ENCODE measurements at regions not wholly inside any gene's neighbourhood (a gene's known extent, or its start where the extent isn't known, plus 50 kb on each side); places are given as distances from the start of the nearest gene placed in this dataset.

DNA sequence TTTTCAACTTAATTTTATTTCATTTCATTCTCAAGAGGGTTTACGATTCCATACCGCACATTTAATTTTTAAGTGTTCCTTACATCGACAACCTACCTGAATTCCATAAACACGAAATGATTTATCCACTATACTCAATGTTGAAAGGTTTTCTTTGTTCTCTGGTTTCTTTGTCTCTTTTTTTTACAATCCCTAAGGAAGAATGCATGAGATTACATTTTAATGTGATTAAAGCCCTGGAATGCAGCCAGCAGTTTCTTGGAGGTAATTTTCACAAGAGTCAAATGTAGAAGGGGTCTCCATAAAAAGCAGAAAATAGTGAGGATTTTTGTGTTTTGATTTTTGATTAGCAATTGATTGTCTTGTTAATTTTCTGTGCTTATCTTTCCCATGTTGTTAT, 59.2 kb upstream of the ADCY1 start:
- no peak overlapping the region for H4K91ac ChIP-seq (ENCODE audit: insufficient read depth, low read depth, low read length)
- no peak overlapping the region for H2AFZ ChIP-seq (replicated peaks; ENCODE audit: low read length, poor library complexity)
- no peak overlapping the region for H4K5ac ChIP-seq (ENCODE audit: low read depth, low read length)
- TF ChIP-seq POLR2A (IDR thresholded peaks at IDR 0.05; ENCODE audit: low read depth, low read length) = no peak
- no peak for TF ChIP-seq SMC3 (IDR thresholded peaks at IDR 0.05; ENCODE audit: low read depth, low read length)
- TF ChIP-seq MAZ (IDR thresholded peaks at IDR 0.05; ENCODE audit: borderline replicate concordance, low read depth, low read length) = no peak
- TF ChIP-seq, protein P1, sequence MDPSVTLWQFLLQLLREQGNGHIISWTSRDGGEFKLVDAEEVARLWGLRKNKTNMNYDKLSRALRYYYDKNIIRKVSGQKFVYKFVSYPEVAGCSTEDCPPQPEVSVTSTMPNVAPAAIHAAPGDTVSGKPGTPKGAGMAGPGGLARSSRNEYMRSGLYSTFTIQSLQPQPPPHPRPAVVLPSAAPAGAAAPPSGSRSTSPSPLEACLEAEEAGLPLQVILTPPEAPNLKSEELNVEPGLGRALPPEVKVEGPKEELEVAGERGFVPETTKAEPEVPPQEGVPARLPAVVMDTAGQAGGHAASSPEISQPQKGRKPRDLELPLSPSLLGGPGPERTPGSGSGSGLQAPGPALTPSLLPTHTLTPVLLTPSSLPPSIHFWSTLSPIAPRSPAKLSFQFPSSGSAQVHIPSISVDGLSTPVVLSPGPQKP (IDR thresholded peaks at IDR 0.05; ENCODE audit: borderline replicate concordance, low read depth, low read length) = no peak
- TF ChIP-seq MXI1 (IDR thresholded peaks at IDR 0.05; ENCODE audit: borderline replicate concordance, low read depth, low read length) = no peak
- TF ChIP-seq RCOR1 (IDR thresholded peaks at IDR 0.05; ENCODE audit: insufficient replicate concordance, low read length) = no peak
- no peak for TF ChIP-seq CEBPB (IDR thresholded peaks at IDR 0.05; ENCODE audit: low read depth, low read length)
- no peak for TF ChIP-seq RAD21 (IDR thresholded peaks at IDR 0.05; ENCODE audit: low read length)
- no peak for TF ChIP-seq CHD1 (IDR thresholded peaks at IDR 0.05; ENCODE audit: low read depth, low read length)
- TF ChIP-seq BHLHE40 (IDR thresholded peaks at IDR 0.05; ENCODE audit: low read depth, low read length) = no peak
- no peak for TF ChIP-seq FOS (IDR thresholded peaks at IDR 0.05; ENCODE audit: low read depth, low read length)
- TF ChIP-seq MAFK (IDR thresholded peaks at IDR 0.05; ENCODE audit: low read depth, low read length) = no peak
- H2BK120ac ChIP-seq (ENCODE audit: low read depth, low read length) = no peak overlapping the region
- H3K9ac ChIP-seq (ENCODE audit: low read depth, low read length) = no peak overlapping the region
- no peaks in the 10 kb centered on the region for H4K20me1 ChIP-seq (ENCODE audit: insufficient read depth, low read length)
- no peak overlapping the region for H3K56ac ChIP-seq (ENCODE audit: extremely low read depth, insufficient read depth, low read length)
- H2BK20ac ChIP-seq (ENCODE audit: low read depth, low read length) = no peak overlapping the region
- no peak overlapping the region for H3K14ac ChIP-seq (replicated peaks; ENCODE audit: low read depth, low read length)
- H3K4me2 ChIP-seq (ENCODE audit: low read depth, low read length) = no peak overlapping the region
- no peaks in the 10 kb centered on the region for H3K36me3 ChIP-seq (ENCODE audit: control insufficient read depth, insufficient read depth, low read length)
- no peaks in the 10 kb centered on the region for H3K9me3 ChIP-seq (ENCODE audit: control insufficient read depth, insufficient read depth, low read length)
- no peak overlapping the region for H2BK15ac ChIP-seq (ENCODE audit: low read depth, low read length)
- H3K27ac ChIP-seq (ENCODE audit: insufficient read depth, low read length) = no peak overlapping the region
- no peaks in the 10 kb centered on the region for H3K27me3 ChIP-seq (ENCODE audit: control insufficient read depth, insufficient read depth, low read length)
- no CpG with 5 or more reads among the region's 4 CpGs for WGBS, 2 experiments (ENCODE audit: extremely low coverage in 2 of 2, insufficient read length in 1 of 2)
- H4K8ac ChIP-seq (ENCODE audit: low read depth in 2 of 2, low read length in 2 of 2) = no peak overlapping the region
- no peak overlapping the region for H2AK9ac ChIP-seq (replicated peaks; ENCODE audit: low read depth, low read length, poor library complexity)
- no peak overlapping the region for H3K18ac ChIP-seq (ENCODE audit: low read depth, low read length)
- BruUV-seq (replicated peaks) = no TSS peak
- in situ Hi-C loops (cut with MboI; ENCODE audit: low sequenced_read_pairs) (no loop called here), intact Hi-C loops (cut with micrococcal nuclease) (no loop called here), dilution Hi-C loops (cut with HindIII; ENCODE audit: low sequenced_read_pairs, unreplicated experiment) (no loop called here)
- H3K9me1 ChIP-seq (ENCODE audit: insufficient read depth, low read length) = no peaks in the 10 kb centered on the region
- ChIA-PET POLR2A (ENCODE audit: unreplicated experiment) (no interaction called here), CTCF (no interaction called here)
- no peak overlapping the region for H3K4ac ChIP-seq (ENCODE audit: low read depth, low read length)
- no peak overlapping the region for H2AK5ac ChIP-seq (ENCODE audit: low read depth, low read length)
- H3K79me1 ChIP-seq (ENCODE audit: low read depth in 1 of 2, low read length in 2 of 2) = no peaks in the 10 kb centered on the region
- ATAC-seq (ENCODE audit: low read depth) = no peak
- no peak for DNase-seq
- H2BK5ac ChIP-seq (ENCODE audit: low read depth, low read length, poor library complexity, severe bottlenecking) = no peak overlapping the region
- H3K23ac ChIP-seq (ENCODE audit: low read depth, low read length) = no peak overlapping the region
- H3K4me1 ChIP-seq (ENCODE audit: control insufficient read depth, insufficient read depth, low read length) = no peaks in the 10 kb centered on the region
- no peak overlapping the region for H3K4me3 ChIP-seq (ENCODE audit: insufficient read depth, low read depth, low read length)
